PFSK-1 (cell line): ENCODE measurements at regions not wholly inside any gene's neighbourhood (a gene's known extent, or its start where the extent isn't known, plus 50 kb on each side); places are given as distances from the start of the nearest gene placed in this dataset.

Source experiments
- POLR2AphosphoS5 ChIP-seq: IDR thresholded peaks from 2 replicates; pipeline ENCODE4 v1.6.1; 2012; ENCODE audit warnings: low read depth, mild to moderate bottlenecking, control low read depth, low read length, moderate library complexity
- SIN3A ChIP-seq: IDR thresholded peaks from 2 replicates; pipeline ENCODE4 v1.6.1; 2012; ENCODE audit warnings: mild to moderate bottlenecking, low read length, moderate library complexity, borderline replicate concordance; ENCODE audit not compliant: insufficient read depth
- TAF1 ChIP-seq: IDR thresholded peaks from 2 replicates; pipeline ENCODE4 v1.6.1; 2012; ENCODE audit warnings: low read length, control low read depth, borderline replicate concordance; ENCODE audit not compliant: insufficient read depth
- TF ChIP-seq, protein P1 (sequence below), 2 experiments: IDR thresholded peaks; 2 replicates each; pipeline versions ENCODE4 v1.6.1 to v1.8.0; 2011 to 2012; ENCODE audit warnings: low read depth in 2 of 2, low read length in 2 of 2, control low read depth in 1 of 2, inconsistent platforms in 1 of 2, mild to moderate bottlenecking in 1 of 2, moderate library complexity in 1 of 2; ENCODE audit not compliant: insufficient read depth in 1 of 2

DNA sequence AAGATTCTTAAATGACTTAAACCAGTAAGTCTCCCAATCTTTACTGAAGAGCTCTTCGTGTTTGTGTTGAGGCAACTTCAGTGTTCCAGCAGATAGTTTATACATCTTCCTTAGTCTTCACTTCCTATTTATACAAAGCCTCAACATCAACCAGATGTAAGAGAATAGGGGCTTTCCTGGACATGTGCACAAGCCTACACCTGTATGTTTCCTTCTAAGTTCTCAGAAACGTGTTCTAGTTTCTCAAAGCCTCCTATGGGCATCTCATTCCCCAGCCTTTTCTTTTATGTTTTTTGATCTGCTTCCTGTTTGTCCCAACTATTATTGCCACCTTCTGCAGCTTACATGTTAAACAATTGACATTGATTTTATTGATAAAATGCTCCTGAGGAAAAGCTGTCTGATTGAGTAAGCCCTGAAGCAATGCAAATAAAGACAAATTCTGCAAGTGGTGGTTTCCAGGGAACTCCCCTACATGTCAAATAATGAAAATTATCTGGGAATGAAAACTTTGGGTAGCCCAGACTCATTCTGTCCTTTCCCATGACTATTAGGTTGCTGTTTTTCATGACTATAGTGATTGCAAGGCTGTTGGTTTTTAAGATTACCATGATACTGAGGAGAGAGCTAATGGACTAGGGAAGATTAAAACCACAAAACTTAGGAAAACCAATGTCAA is 663.3 kb upstream of the ACVR2A start:
- TF ChIP-seq, protein P1, sequence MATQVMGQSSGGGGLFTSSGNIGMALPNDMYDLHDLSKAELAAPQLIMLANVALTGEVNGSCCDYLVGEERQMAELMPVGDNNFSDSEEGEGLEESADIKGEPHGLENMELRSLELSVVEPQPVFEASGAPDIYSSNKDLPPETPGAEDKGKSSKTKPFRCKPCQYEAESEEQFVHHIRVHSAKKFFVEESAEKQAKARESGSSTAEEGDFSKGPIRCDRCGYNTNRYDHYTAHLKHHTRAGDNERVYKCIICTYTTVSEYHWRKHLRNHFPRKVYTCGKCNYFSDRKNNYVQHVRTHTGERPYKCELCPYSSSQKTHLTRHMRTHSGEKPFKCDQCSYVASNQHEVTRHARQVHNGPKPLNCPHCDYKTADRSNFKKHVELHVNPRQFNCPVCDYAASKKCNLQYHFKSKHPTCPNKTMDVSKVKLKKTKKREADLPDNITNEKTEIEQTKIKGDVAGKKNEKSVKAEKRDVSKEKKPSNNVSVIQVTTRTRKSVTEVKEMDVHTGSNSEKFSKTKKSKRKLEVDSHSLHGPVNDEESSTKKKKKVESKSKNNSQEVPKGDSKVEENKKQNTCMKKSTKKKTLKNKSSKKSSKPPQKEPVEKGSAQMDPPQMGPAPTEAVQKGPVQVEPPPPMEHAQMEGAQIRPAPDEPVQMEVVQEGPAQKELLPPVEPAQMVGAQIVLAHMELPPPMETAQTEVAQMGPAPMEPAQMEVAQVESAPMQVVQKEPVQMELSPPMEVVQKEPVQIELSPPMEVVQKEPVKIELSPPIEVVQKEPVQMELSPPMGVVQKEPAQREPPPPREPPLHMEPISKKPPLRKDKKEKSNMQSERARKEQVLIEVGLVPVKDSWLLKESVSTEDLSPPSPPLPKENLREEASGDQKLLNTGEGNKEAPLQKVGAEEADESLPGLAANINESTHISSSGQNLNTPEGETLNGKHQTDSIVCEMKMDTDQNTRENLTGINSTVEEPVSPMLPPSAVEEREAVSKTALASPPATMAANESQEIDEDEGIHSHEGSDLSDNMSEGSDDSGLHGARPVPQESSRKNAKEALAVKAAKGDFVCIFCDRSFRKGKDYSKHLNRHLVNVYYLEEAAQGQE (IDR thresholded peaks at IDR 0.05; ENCODE audit: insufficient read depth in 1 of 2, low read depth in 2 of 2, low read length in 2 of 2) = no peak
- TF ChIP-seq POLR2AphosphoS5 = no peak
- TF ChIP-seq TAF1 = no peak
- no peak for TF ChIP-seq SIN3A
